Upper lobe of left lung (tissue), 4 donors: ENCODE measurements at regions not wholly inside any gene's neighbourhood (a gene's known extent, or its start where the extent isn't known, plus 50 kb on each side); places are given as distances from the start of the nearest gene placed in this dataset.

ENCODE experiments used
- EP300 ChIP-seq, 4 donors: sonication (generic); formaldehyde crosslinking; IDR thresholded peaks; one replicate each; pipeline ENCODE4 v1.5.1; 2017; ENCODE audit warnings: antibody characterized with exemption in 4 of 4, control low read depth in 2 of 4
- POLR2A ChIP-seq, 4 donors: fragments of 450-650 bp; IDR thresholded peaks; one replicate each; pipeline ENCODE4 v1.5.1; 2016 to 2017; ENCODE audit warnings: antibody characterized with exemption in 4 of 4, mild to moderate bottlenecking in 2 of 4
- POLR2AphosphoS5 ChIP-seq, 2 donors: sonication (generic); formaldehyde crosslinking; IDR thresholded peaks; one replicate each; pipeline ENCODE4 v1.5.1; 2017; ENCODE audit warnings: antibody characterized with exemption in 2 of 2
- TF ChIP-seq, protein P1 (sequence below), 6 experiments: fragments of 450-650 bp in 4 of 6; fragments of 200-600 bp in 2 of 6; sonication (generic) in 2 of 6; IDR thresholded peaks; one replicate each; pipeline ENCODE4 v1.5.1; 2016 to 2019; ENCODE audit warnings: antibody characterized with exemption in 6 of 6

DNA sequence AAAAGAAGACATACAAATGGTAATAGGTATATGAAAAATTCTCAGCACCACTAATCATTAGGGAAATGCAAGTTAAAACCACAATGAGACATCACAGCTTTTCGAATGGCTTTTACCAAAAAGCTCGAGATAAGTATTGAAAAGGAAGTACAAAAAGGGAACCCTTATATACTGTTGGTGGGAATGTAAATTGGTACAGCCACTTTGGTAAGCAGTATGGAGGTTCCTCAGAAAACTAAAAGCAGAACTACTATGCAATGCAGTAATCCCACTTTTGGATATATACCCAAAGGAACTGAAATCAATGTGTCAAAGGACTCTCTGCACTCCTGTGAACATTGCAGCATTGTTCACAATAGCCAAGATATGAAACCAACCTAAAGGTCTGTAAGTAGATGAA, 107.5 kb upstream of the SPATS2L start:
- TF ChIP-seq POLR2AphosphoS5 (IDR thresholded peaks at IDR 0.05) (no peak), EP300 (IDR thresholded peaks at IDR 0.05) (no peak), POLR2A (IDR thresholded peaks at IDR 0.05) (no peak)
- TF ChIP-seq, protein P1, sequence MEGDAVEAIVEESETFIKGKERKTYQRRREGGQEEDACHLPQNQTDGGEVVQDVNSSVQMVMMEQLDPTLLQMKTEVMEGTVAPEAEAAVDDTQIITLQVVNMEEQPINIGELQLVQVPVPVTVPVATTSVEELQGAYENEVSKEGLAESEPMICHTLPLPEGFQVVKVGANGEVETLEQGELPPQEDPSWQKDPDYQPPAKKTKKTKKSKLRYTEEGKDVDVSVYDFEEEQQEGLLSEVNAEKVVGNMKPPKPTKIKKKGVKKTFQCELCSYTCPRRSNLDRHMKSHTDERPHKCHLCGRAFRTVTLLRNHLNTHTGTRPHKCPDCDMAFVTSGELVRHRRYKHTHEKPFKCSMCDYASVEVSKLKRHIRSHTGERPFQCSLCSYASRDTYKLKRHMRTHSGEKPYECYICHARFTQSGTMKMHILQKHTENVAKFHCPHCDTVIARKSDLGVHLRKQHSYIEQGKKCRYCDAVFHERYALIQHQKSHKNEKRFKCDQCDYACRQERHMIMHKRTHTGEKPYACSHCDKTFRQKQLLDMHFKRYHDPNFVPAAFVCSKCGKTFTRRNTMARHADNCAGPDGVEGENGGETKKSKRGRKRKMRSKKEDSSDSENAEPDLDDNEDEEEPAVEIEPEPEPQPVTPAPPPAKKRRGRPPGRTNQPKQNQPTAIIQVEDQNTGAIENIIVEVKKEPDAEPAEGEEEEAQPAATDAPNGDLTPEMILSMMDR (IDR thresholded peaks at IDR 0.05) = no peak
